ENCODE measurements at regions not wholly inside any gene's neighbourhood (a gene's known extent, or its start where the extent isn't known, plus 50 kb on each side); places are given as distances from the start of the nearest gene placed in this dataset.

GRCh38 chr13:112255550-112256120 lies 120.5 kb upstream of the SPACA7 start:
- no peak overlapping the region for H3K4me3 ChIP-seq (replicated peaks in 1 of 3; ENCODE audit: insufficient read depth in 1 of 3, low read depth in 1 of 3, low read length in 3 of 3)
- intact Hi-C loops (cut with micrococcal nuclease) = no loop called here
- BruUV-seq (replicated peaks) = no TSS peak
- ChIA-PET POLR2A (no interaction called here), CTCF (no interaction called here)
- FAIRE-seq (no peak), DNase-seq (ENCODE audit: low read depth, low spot score) (no peak)
- H3K36me3 ChIP-seq (ENCODE audit: control insufficient read depth in 2 of 2, extremely low read depth in 1 of 2, insufficient read depth in 2 of 2, low read length in 2 of 2) = no peaks in the 10 kb centered on the region
- dilution Hi-C loops (cut with MboI; ENCODE audit: extremely low pct_ligation_motif_present, low sequenced_read_pairs) = no loop called here
- no peak overlapping the region for H3K9ac ChIP-seq (replicated peaks; ENCODE audit: extremely low read depth, insufficient read depth, low read length)
- H3K79me2 ChIP-seq (ENCODE audit: control insufficient read depth, insufficient read depth, low read length) = no peaks in the 10 kb centered on the region
- TF ChIP-seq MAX (IDR thresholded peaks at IDR 0.05; ENCODE audit: insufficient read depth, insufficient read length) (no peak), JUN (IDR thresholded peaks at IDR 0.05; ENCODE audit: borderline replicate concordance, insufficient read depth, insufficient read length, low read depth) (no peak)
- H3K27ac ChIP-seq (ENCODE audit: insufficient read depth, low read depth, low read length) = no peak overlapping the region
- no peak overlapping the region for H2AFZ ChIP-seq (ENCODE audit: low read depth, low read length)
- no peak overlapping the region for H3K4me2 ChIP-seq (ENCODE audit: insufficient read depth, low read length)
- H3K27me3 ChIP-seq (ENCODE audit: control insufficient read depth in 2 of 2, insufficient read depth in 2 of 2, low read length in 2 of 2) = no peaks in the 10 kb centered on the region
- H3K9me3 ChIP-seq (replicated peaks; ENCODE audit: control insufficient read depth, insufficient read depth, low read length) = no peaks in the 10 kb centered on the region
- no peaks in the 10 kb centered on the region for H3K9me1 ChIP-seq (replicated peaks; ENCODE audit: control insufficient read depth, extremely low read depth, insufficient read depth, low read length)
- no peaks in the 10 kb centered on the region for H4K20me1 ChIP-seq (replicated peaks; ENCODE audit: control insufficient read depth, extremely low read depth, insufficient read depth, low read length)
- H3K4me1 ChIP-seq (ENCODE audit: control insufficient read depth, extremely low read depth, insufficient read depth, low read length) = no peaks in the 10 kb centered on the region

- H3K4me2 ChIP-seq (ENCODE audit: insufficient read depth, low read length) = no peak overlapping the region
- FAIRE-seq (no peak), DNase-seq (ENCODE audit: low read depth, low spot score) (no peak)
- no peaks in the 10 kb centered on the region for H3K79me2 ChIP-seq (ENCODE audit: control insufficient read depth, insufficient read depth, low read length)
- no peaks in the 10 kb centered on the region for H4K20me1 ChIP-seq (replicated peaks; ENCODE audit: control insufficient read depth, extremely low read depth, insufficient read depth, low read length)
- no peaks in the 10 kb centered on the region for H3K27me3 ChIP-seq (ENCODE audit: control insufficient read depth in 2 of 2, insufficient read depth in 2 of 2, low read length in 2 of 2)
- intact Hi-C loops (cut with micrococcal nuclease) = no loop called here
- dilution Hi-C loops (cut with MboI; ENCODE audit: extremely low pct_ligation_motif_present, low sequenced_read_pairs) = no loop called here
- H3K9ac ChIP-seq (replicated peaks; ENCODE audit: extremely low read depth, insufficient read depth, low read length) = no peak overlapping the region
- no peaks in the 10 kb centered on the region for H3K4me1 ChIP-seq (ENCODE audit: control insufficient read depth, extremely low read depth, insufficient read depth, low read length)
- H3K9me1 ChIP-seq (replicated peaks; ENCODE audit: control insufficient read depth, extremely low read depth, insufficient read depth, low read length) = no peaks in the 10 kb centered on the region
- POLR2A ChIA-PET = no interaction called here
- no peak overlapping the region for H3K27ac ChIP-seq (ENCODE audit: insufficient read depth, low read depth, low read length)
- no TSS peak for BruUV-seq (replicated peaks)
- CTCF ChIA-PET = no interaction called here
- no peak overlapping the region for H3K4me3 ChIP-seq (replicated peaks in 1 of 3; ENCODE audit: insufficient read depth in 1 of 3, low read depth in 1 of 3, low read length in 3 of 3)
- no peak overlapping the region for H2AFZ ChIP-seq (ENCODE audit: low read depth, low read length)
- H3K9me3 ChIP-seq (replicated peaks; ENCODE audit: control insufficient read depth, insufficient read depth, low read length) = no peaks in the 10 kb centered on the region
- no peak for TF ChIP-seq POLR2A (IDR thresholded peaks at IDR 0.05; ENCODE audit: low read depth, low read length)
- no peak for TF ChIP-seq MAX (IDR thresholded peaks at IDR 0.05; ENCODE audit: insufficient read depth, insufficient read length)
- no peak for TF ChIP-seq FOS (IDR thresholded peaks at IDR 0.05; ENCODE audit: borderline replicate concordance, insufficient read depth, low read length)
- no peak for TF ChIP-seq EZH2 (IDR thresholded peaks at IDR 0.05; ENCODE audit: borderline replicate concordance, low read depth, low read length, severe bottlenecking)
- TF ChIP-seq CTCF (IDR thresholded peaks at IDR 0.05; ENCODE audit: extremely low read depth in 1 of 2, insufficient read depth in 1 of 2, low read depth in 1 of 2, low read length in 2 of 2) = no peak
- no peak for TF ChIP-seq POLR2AphosphoS5 (IDR thresholded peaks at IDR 0.05; ENCODE audit: insufficient read depth, low read depth, low read length)
- TF ChIP-seq GATA2 (IDR thresholded peaks at IDR 0.05; ENCODE audit: insufficient read depth, insufficient read length, low read depth, low read length) = no peak
- TF ChIP-seq JUN (IDR thresholded peaks at IDR 0.05; ENCODE audit: borderline replicate concordance, insufficient read depth, insufficient read length, low read depth) = no peak
- no peak for TF ChIP-seq MYC (IDR thresholded peaks at IDR 0.05; ENCODE audit: low read depth, low read length)
- no peaks in the 10 kb centered on the region for H3K36me3 ChIP-seq (ENCODE audit: control insufficient read depth in 2 of 2, extremely low read depth in 1 of 2, insufficient read depth in 2 of 2, low read length in 2 of 2)
Observed at GRCh38 chr13:112256716-112257494, 119.2 kb upstream of the SPACA7 start.
